Stimulated activated CD8-positive, alpha-beta memory T cell treated with anti-CD3 and anti-CD28 coated beads, Interleukin-7, amount 100 ng/mL, for 48 hours (primary cell): ENCODE measurements at regions not wholly inside any gene's neighbourhood (a gene's known extent, or its start where the extent isn't known, plus 50 kb on each side); places are given as distances from the start of the nearest gene placed in this dataset.

Experiments used
- DNase-seq, 2 donors: peaks; one replicate each; pipeline ENCODE4 v3.0.0-alpha.2; 2020; ENCODE audit warnings: low read depth in 1 of 2; ENCODE audit errors: extremely low read depth in 1 of 2

DNA sequence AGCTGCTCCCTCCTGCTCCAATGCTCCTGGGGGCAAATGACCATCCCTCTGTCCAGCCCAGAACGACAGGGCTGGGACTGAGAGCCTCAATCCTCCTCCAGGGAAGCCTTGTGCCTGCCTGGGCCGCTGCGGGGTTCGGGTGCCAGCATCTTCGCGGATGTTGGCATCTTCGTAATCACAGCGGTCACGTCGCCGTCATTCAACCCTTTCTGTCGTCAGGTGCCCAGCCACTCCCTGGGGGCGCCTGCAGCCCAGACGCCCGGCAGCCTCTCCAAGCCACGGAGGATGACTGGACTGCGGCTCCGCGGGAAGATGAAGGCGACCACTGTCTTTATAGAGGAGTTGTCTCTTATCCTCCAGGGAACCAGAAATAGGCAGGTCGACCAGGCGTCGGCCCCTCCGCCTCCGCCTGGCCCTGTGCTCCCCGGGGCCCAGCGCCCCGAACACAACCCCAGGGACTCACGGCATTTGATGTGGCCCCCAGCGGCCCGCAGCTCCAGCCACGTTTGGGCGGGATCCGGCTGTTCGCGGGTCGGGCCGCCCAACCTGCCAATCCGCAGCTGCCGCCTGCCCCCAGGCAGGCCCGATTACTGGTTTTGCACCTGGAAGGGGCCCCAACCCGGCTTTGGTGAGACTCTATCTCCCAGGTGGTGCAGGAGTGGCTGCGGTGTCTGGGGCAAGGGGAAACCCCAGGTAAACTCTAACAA is 113.9 kb downstream of the THNSL2 start:
- DNase-seq, result no peak

DNA sequence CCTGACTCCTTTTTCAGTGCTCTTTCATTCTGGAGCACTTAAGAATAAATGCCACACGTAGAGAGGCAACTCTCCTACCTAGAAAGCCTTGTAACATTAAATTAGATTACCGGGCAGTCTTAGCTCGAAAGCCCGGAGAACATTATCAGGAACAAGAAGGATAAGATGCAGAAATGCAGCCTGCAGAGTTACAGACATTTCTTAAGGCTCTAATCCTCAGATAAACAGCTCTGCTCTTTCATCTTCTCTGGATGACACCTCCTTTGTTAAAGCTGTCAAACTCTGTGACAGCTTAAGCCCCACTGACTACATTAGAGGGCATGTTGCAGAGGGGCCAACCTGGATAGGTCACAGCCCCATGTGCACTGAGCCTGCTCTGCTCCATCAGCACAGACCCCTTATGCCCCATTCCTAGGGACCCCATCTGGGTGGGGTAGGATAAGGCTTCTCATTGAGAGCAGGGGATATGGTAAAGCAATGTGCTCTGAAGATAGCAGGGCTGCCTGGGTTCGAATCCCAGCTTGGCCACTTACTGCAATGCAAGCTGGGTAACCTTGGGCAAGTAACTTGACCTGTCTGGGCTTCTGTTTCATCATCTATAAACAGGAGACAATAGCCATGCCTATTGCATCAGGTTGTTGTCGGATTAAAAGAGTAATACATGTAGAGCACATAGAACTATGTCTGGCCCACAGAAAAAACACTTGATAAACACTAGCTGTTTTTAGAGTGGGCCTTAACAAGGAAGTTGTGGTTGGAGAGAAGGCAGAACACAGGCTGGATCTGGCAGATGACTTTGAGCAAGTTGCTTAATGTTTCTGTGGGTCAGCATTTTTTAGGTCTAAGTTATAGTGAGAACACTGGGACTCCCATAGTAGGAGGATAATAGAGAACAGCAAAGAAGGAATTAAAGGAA is 111.4 kb downstream of the THNSL2 start:
- DNase-seq, result no peak

DNA sequence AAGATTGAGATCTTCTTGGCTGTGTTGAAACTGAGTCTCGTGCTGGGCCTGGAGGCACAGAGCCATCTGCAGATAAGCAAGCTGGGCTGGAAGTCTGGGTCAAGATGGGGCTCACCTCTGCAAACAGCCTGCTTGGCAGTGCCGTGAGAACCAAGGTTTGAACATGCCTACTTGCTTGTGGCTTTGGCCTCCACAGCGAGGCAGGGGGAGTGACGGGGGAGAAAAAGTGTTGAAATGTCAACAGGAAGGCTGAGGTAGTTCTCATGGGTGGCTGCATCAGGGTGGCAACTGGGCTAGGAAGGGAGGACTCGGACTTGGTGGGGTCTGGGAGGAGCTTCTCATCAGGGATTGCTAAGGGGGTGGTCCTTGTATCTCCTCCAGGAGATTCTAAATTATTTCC is 99.7 kb downstream of the THNSL2 start:
- no peak for DNase-seq

DNA sequence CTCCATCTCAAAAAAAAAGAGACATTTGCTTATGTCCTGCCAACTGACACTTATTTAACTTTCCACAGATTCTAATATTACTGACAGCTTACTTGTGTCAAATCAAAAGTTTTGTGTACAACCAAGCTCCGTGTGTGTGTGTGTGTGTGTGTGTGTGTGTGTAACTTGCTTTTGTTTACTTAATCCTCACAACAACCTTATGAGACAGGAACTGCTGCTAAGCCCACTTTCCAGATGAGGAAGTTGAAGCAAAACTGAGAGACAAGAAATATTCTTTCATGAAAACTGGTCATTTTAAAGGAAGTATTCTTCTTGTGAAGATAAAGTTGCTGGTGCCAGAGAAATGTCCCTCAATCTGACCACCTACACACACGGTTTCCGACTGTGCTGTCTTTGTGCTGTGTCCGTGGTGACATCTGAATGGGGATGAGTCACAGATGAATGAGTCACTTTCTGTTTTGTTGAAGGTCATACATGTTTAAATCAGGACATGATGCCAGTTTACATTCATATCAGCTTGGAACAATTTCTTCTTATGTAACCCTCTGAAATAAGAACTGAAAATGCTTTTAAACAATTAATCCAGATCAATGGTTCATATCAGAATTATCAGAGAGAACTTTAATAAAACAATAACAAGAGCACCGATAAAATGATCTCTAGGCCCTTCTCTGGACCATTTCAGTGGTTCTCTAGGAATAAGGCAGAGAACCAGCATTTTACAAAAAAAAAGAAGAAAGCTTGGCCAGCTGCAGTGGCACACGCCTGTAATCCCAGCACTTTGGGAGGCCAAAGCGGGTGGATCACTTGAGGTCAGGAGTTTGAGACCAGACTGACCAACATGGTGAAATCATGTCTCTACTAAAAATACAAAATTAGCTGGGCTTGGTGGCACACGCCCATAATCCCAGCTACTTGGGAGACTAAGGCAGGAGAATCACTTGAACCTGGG is 95.5 kb downstream of the THNSL2 start:
- peak in 1 of 2 donors; percentile 6 for DNase-seq

DNA sequence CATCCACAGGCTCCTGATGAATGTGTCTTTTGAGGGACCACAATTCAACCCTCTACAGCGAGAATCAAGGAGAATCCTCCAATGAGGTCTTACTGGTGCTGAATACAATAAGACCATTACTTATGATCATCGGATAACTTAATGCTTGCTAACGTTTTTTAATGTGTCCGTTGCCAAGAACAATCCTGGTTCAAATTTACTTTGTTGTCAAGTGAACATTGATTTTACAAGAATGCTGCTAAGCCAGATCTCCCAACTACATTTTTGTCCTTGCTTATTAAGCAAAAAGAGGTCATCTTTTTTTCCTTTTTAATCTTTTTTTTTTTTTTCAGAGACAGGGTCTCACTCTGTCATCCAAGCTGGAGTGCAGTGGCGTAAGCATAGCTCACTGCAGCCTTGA is 93.7 kb downstream of the THNSL2 start:
- DNase-seq, result no peak

DNA sequence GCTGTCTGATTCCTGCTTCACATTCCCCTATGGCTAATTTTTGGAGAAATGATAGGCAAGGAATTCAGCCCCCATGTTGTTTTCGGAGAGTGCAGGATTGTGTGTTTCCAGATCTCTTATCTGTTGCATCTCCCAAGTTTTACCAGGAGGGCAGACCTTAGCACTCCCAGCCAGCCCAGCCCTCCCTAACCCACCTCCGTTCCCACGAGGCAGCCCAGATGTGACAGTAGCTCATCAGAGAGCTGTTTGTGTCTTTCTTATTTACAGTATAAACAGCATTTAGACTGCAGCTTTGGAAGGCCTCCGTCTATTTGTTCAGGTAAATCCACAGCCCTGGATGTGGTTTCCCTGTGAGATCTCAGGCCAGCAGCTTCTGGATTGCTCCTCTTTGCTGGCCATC is 91.6 kb downstream of the THNSL2 start:
- no peak for DNase-seq

DNA sequence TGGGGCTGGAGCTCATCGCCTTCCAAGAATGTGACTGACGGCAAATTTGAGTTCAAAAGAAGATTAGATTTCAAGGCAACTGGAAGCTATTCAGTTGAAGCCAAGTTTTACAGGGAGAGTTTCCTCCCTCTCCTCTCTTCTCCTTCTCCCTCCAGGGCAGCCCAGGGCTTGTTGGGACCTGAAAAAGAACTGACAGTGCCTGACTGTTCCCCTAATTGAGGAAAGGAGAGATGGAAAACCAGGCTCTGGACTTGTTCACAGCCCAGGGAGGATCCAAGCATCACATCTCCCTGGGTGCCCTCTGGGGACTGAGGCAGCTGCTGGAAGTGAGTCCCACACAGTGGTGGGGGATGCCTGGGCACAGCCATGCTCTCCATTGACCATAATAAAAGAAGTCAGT is 88.1 kb downstream of the THNSL2 start:
- DNase-seq, result no peak

DNA sequence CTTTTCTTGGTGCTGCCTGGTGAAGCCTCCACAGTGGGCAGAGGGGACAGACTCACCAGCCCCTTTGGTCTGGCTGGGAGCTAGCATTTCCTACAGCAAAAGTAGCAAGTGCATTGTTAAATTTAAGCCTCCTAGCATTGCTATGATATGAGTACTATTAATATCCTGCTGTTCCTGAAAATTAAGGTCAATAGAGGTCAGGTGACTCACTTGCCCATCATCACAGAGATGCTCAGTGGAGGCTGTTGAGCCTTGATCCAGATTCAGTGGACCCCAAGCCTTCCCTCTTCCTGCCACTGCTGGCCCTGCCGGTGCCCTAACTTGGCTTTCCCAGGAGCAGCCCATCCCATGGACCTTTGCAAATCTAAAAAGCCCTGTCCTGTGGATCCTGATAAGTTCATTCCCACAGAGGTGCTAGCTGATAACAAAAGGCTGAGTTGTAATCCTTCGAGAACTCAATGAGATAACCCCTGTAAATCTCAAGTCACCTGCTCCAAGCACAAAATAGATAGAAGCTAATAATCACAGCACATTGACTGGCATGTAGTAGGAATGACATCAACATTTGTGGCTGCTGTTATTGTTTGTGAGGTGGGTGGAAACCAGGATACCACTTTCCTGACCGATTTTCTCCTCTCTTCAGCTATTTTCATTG is 84.4 kb downstream of the THNSL2 start:
- no peak for DNase-seq

DNA sequence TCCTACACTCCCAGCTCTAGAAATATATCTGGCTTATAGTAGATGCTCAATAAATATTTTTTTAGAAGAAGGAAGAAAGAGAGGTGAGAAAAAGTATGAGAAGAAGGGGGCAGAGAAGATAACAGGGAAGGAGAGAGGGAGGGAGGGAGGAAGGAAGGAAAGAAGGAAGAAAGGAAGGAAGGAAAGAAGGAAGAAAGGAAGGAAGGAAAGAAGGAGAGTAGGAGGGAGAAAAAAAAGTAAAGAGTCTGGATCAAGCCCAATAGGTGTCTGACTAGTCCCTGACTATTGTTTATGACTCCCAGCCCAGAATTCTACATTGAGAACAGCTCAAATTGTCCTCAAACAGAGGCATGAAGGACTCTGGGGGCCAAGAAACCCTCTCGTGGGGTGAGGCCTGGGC is 83.9 kb downstream of the THNSL2 start:
- DNase-seq, result no peak

DNA sequence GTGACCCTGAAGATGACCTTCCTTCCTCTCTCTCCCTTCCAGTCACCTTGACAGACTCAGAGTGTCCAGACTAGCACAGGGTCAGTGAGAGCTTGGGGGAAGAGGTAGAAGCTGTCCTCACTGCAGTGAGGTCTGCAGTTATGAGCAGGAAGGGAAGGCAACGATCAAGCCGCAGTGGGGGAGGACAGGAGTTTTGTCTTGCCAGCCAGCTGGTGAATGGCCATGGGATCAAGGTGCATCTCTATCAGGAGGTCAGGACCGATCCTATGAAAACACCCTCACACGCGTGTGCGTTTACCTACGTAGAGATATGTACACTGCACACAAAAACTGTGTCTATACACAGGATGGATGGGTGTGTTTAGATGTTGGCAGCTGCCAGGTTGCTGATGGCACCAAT is 83.2 kb downstream of the THNSL2 start:
- no peak for DNase-seq

DNA sequence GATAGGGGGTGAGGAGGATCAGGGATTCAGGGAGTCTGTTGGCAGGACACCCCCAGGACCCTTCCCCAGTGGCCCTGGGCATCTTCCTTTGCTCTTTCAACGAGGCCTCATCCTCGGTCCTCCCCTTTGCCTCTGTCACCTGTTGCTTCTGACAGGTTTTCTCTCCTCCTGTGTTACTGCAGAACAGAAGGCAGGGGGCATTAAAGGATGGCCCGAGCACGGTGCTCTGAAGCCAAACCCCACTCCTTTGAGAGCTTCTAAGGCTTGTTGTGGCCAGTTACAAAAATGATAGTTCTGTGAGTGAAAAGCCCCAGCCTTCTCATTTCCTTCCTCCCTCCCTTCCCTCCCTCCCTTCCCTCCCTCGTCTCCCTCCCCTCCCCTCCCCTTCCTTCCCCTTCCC is 82.5 kb downstream of the THNSL2 start:
- no peak for DNase-seq

DNA sequence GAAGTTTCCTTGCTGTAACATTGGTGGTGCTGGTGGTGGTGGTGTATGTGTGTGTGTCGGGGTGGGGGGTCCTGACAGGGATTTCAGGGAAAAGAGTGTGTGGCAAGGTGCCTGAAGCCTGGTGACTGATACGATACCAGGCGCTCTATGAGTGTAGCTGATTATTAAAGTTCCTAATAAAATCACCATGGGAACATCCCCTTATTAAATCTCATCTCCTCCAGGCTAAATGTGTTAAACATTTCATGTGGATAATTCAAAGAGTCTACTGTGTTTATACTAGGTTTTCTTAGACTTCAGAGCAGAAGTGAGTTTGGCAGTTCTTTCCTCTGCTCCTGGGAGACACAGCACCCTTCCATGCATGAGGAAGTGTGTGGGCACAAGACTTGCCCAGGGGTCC is 82.0 kb downstream of the THNSL2 start:
- no peak for DNase-seq

DNA sequence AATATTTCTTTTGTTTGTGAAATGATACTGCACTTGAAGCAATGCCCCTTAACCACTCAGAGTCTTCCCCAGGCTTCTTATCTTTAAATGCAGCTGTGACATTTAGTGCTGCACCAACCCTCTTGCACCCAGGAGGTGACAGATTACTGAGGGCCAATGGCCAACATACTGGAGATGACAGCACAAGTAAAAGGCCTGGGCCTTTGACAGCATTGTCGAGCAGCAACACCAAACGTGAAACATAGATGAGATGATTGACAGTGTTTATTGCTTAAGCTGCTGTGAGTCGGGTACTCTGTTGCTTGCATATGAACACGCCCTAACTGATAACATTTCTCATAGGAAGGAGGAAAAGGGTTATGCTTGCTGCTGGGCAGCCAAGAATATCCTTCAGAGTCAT is 80.3 kb downstream of the THNSL2 start:
- no peak for DNase-seq

DNA sequence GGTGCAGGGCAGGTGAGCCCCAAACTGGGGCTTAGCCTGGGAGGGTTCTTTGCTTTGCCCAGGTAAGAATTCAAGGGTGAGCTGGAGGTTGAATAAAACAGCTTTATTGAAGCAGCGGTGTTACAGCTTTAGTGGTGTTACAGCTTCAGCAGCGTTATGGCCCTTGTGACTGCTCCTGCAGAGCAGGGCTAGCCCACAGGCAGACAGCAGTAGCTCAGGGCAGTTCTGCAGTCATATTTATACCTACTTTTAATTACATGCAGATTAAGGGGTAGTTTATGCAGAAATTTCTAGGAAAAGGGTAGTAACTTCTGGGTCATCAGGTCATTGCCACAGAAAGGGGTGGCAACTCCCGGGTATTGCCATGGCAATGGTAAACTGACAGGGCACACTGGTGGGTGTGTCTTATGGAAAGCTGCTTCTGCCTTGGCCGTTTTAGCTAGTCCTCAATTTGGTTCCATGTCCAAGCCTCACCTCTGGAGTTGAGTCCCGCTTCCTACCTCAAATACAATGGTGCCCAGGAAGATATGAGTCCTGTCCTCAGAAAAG is 78.2 kb downstream of the THNSL2 start:
- DNase-seq, result no peak

DNA sequence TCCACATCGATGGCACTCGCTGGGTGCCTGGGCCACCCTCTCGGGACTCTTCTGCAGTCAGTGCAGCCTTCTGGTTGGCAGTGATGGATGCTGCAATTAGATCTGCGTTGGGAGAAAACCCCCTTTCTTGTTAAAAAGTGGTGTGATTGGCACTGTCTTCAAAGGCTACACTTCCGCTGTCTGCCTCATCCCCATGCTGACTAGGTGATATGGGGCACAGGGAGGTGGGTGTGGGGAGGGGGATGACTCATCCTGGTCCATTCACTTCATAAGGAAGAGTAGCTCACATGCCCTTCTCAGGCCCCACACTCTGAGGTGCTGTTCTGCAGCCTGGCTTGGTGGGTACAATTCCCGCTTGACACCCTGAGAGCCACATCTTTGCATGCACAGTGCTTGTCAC is 77.4 kb downstream of the THNSL2 start:
- no peak for DNase-seq

DNA sequence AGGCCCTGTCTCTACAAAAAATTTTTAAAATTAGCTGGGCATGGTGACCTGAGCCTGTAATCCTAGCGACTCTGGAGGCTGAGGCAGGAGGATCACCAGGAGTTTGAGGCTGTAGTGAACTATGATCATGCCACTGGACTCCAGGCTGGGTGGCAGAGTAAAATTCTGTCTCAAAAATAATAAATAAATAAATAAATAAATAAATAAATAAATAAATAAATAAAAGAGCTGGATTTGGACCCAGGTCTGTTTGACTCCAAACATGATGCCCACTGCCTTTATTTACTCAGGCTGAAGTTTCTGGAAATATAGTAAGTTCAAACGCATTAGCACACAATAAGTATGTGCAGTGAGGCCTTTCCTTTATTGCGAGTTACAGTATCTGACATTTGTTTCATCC is 75.0 kb downstream of the THNSL2 start:
- no peak for DNase-seq

DNA sequence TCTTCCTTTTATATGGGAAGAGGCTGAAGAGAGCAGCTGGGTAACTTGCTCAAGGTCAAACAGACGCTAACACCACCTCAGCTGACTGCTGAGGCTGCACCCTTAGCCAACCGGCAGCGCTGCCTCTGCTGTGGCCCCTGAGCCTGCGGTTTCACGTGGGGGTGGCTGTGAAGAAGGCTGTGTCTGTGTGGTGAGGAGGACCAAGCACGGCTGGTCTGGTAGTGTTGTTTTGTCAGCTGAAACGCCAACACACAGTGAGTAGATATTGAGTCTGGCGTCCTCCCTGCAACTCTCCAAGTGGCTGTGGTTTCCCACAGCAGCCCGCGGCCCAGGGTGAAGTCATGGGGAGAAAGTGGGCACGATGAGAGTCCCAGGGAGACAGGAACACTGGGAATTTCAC is 69.6 kb downstream of the THNSL2 start:
- DNase-seq, result no peak

DNA sequence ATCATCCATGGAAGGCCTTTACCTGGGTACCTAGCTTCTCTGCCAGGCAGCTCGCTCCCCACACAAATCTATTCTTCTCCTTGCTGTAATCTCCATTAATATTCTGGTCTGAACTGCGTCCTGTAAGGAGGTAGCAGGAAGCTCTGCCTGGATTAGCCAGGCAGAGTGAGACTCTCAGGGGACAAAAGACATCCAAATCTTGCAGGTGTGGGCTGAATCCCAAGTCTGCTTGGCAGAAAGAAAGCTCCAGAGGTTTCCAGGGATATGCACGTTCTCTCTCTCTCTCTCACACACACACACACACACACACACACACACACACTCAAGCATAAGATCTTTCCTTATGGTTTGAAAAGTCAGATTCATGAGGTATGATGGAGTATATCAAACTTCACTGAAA is 66.5 kb downstream of the THNSL2 start:
- no peak for DNase-seq
